ENCODE measurements at regions not wholly inside any gene's neighbourhood (a gene's known extent, or its start where the extent isn't known, plus 50 kb on each side); places are given as distances from the start of the nearest gene placed in this dataset.

DNA sequence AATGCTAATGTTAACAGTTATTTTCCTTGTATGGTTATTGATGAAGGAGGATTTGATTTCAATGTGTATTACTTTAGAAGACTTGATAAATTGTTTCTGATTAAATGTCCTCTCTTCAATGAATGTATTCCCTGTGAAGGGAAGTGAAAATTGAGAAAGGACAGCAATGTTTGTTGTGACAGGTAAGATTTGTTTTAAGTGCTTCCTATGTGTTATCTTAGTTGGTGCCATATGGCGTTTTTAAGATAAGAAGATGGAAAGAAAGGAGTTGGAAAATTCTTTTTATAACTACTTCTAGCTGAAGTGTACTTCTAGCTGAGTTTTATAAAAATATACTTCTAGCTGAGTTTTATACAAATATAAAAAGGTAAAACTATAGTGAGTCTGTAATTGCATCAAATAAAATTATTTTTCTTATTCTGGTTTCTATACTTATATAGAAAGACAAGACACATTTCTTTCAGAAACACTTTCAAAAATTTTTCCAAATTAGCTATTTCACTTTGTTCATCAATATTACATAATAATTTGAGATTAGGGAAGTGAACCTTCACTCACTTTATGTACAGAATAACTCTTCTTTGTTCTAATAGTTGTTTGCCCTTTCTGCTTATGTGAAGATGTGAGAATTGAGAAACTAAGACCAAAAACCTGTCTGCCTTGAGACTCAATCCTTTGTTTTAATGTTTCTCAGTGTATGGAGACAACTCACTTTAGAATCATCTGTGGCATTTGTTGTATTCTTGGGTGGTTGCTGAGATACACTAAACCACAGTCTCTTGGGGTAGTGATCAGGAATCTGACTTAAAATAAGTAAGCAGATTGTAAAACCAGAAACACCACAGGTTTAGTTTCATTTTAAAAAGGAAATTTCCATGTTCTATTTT lies 382.9 kb upstream of the B3GALT2 start:
- no peak for TF ChIP-seq CTCF (IDR thresholded peaks at IDR 0.05; ENCODE audit: extremely low read depth, low read depth, low read length)
- H3K4me3 ChIP-seq (ENCODE audit: insufficient read depth, low read length) = no peak overlapping the region
- DNase-seq (ENCODE audit: insufficient read length, low spot score, missing footprints) = peak; percentile 85
- no peaks in the 10 kb centered on the region for H3K4me1 ChIP-seq (ENCODE audit: insufficient read depth, low read length)
- H4K20me1 ChIP-seq (ENCODE audit: insufficient read depth, low read length) = no peaks in the 10 kb centered on the region
- no peaks in the 10 kb centered on the region for H3K9me3 ChIP-seq (ENCODE audit: low read depth, low read length)
- no peak overlapping the region for H2AFZ ChIP-seq (ENCODE audit: low read length)
- H3K27me3 ChIP-seq (ENCODE audit: insufficient read depth, low read length) = no peaks in the 10 kb centered on the region
- H3K36me3 ChIP-seq (ENCODE audit: insufficient read depth, low read length) = no peaks in the 10 kb centered on the region
- H3K27ac ChIP-seq (ENCODE audit: low read depth, low read length) = no peak overlapping the region
- H3K4me2 ChIP-seq (ENCODE audit: insufficient read depth, low read length) = no peak overlapping the region
- no peaks in the 10 kb centered on the region for H3K79me2 ChIP-seq (ENCODE audit: insufficient read depth, low read length)

- DNase-seq (ENCODE audit: insufficient read length, low spot score, missing footprints) = no peak
Observed at GRCh38 chr1:193568512-193568911, 382.1 kb upstream of the B3GALT2 start.

DNA sequence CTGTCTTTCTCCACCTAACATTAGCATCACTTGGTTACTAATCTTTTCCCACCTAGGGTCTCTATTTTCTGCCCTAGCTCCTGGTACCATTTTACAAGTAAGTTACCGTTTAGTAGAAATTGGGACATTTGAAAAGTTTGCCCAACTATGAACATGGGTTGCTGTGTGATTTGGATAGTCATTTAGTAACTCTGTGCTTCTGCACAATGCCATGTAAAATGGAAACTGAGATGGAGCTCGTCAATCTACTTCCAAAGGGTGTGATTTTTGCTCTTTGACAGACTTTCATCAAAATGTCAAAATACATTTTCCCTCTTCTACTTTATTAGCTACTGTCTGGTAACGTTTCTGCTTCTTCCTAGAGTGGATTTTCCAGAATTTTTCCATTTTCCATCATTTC lies 381.5 kb upstream of the B3GALT2 start:
- no peak overlapping the region for H2AFZ ChIP-seq (ENCODE audit: low read length)

More at GRCh38 chr1:193568512-193568911, 382.1 kb upstream of the B3GALT2 start:
- Histone ChIP-seq H3K27ac (ENCODE audit: low read depth, low read length) (no peak overlapping the region), H3K9me3 (ENCODE audit: low read depth, low read length) (no peaks in the 10 kb centered on the region), H3K4me2 (ENCODE audit: insufficient read depth, low read length) (no peak overlapping the region), H3K4me1 (ENCODE audit: insufficient read depth, low read length) (no peaks in the 10 kb centered on the region), H3K27me3 (ENCODE audit: insufficient read depth, low read length) (no peaks in the 10 kb centered on the region), H3K36me3 (ENCODE audit: insufficient read depth, low read length) (no peaks in the 10 kb centered on the region), H2AFZ (ENCODE audit: low read length) (no peak overlapping the region), H4K20me1 (ENCODE audit: insufficient read depth, low read length) (no peaks in the 10 kb centered on the region), H3K4me3 (ENCODE audit: insufficient read depth, low read length) (no peak overlapping the region), H3K79me2 (ENCODE audit: insufficient read depth, low read length) (no peaks in the 10 kb centered on the region)
- TF ChIP-seq CTCF (IDR thresholded peaks at IDR 0.05; ENCODE audit: extremely low read depth, low read depth, low read length) = no peak

More for the DNA sequence above, 381.5 kb upstream of the B3GALT2 start:
- Histone ChIP-seq H3K27me3 (ENCODE audit: insufficient read depth, low read length) (no peaks in the 10 kb centered on the region), H3K4me2 (ENCODE audit: insufficient read depth, low read length) (no peak overlapping the region), H4K20me1 (ENCODE audit: insufficient read depth, low read length) (no peaks in the 10 kb centered on the region), H3K9me3 (ENCODE audit: low read depth, low read length) (no peaks in the 10 kb centered on the region), H3K4me3 (ENCODE audit: insufficient read depth, low read length) (no peak overlapping the region), H3K36me3 (ENCODE audit: insufficient read depth, low read length) (no peaks in the 10 kb centered on the region), H3K4me1 (ENCODE audit: insufficient read depth, low read length) (no peaks in the 10 kb centered on the region), H3K79me2 (ENCODE audit: insufficient read depth, low read length) (no peaks in the 10 kb centered on the region), H3K27ac (ENCODE audit: low read depth, low read length) (no peak overlapping the region)
- no peak for TF ChIP-seq CTCF (IDR thresholded peaks at IDR 0.05; ENCODE audit: extremely low read depth, low read depth, low read length)
- DNase-seq (ENCODE audit: insufficient read length, low spot score, missing footprints) = no peak

All from osteoblast (primary cell).